LNCAP (cell line): ENCODE measurements at regions not wholly inside any gene's neighbourhood (a gene's known extent, or its start where the extent isn't known, plus 50 kb on each side); places are given as distances from the start of the nearest gene placed in this dataset.

Experiments
- CTCF ChIP-seq: fragments of 450-650 bp; IDR thresholded peaks from 2 replicates; pipeline ENCODE4 v1.5.1; 2017; ENCODE audit warnings: mild to moderate bottlenecking

- no peak for TF ChIP-seq CTCF
Measured at GRCh38 chr13:86201477-86201876, 402.3 kb upstream of the SLITRK6 start.

- no peak for TF ChIP-seq CTCF
Measured at GRCh38 chr13:86193281-86193680, 394.1 kb upstream of the SLITRK6 start.

GRCh38 chr13:86188170-86188569, 389.0 kb upstream of the SLITRK6 start:
- no peak for TF ChIP-seq CTCF

GRCh38 chr13:86185636-86186035, 386.4 kb upstream of the SLITRK6 start:
- TF ChIP-seq CTCF = no peak

- no peak for TF ChIP-seq CTCF
Measured at GRCh38 chr13:86185107-86185506, 385.9 kb upstream of the SLITRK6 start.

- TF ChIP-seq CTCF = no peak
Measured at GRCh38 chr13:86174622-86175021, 375.4 kb upstream of the SLITRK6 start.

- no peak for TF ChIP-seq CTCF
Measured at GRCh38 chr13:86172961-86173360, 373.7 kb upstream of the SLITRK6 start.

GRCh38 chr13:86161257-86161656, 362.0 kb upstream of the SLITRK6 start:
- no peak for TF ChIP-seq CTCF
